Stimulated activated CD4-positive, alpha-beta T cell treated with anti-CD3 and anti-CD28 coated beads, Interleukin-1b, Interleukin-23, amount 100 ng/mL, for 24 hours (primary cell): ENCODE measurements at regions not wholly inside any gene's neighbourhood (a gene's known extent, or its start where the extent isn't known, plus 50 kb on each side); places are given as distances from the start of the nearest gene placed in this dataset.

Source experiments
- DNase-seq, 4 experiments: peaks; one replicate each; pipeline ENCODE4 v3.0.0-alpha.2; 2020; ENCODE audit warnings: low read depth in 4 of 4, low spot score in 1 of 4

GRCh38 chr17:77664097-77664729 is 294.3 kb upstream of the TNRC6C start:
- DNase-seq, result no peak

- DNase-seq, result no peak
Observed at GRCh38 chr17:77665833-77666232, 292.7 kb upstream of the TNRC6C start.

GRCh38 chr17:77666462-77666861 is 292.0 kb upstream of the TNRC6C start:
- DNase-seq, result no peak

GRCh38 chr17:77666881-77667395 is 291.6 kb upstream of the TNRC6C start:
- peak in 2 of 4 experiments; percentile 20 to 22 for DNase-seq

GRCh38 chr17:77667478-77667877 is 291.0 kb upstream of the TNRC6C start:
- DNase-seq, result no peak

GRCh38 chr17:77668518-77668917 is 290.0 kb upstream of the TNRC6C start:
- DNase-seq, result no peak

- no peak for DNase-seq
Observed at GRCh38 chr17:77670173-77670572, 288.3 kb upstream of the TNRC6C start.

- DNase-seq, result no peak
Observed at GRCh38 chr17:77674358-77674757, 284.1 kb upstream of the TNRC6C start.

GRCh38 chr17:77675411-77675810 is 283.1 kb upstream of the TNRC6C start:
- DNase-seq, result no peak

GRCh38 chr17:77675816-77676215 is 282.7 kb upstream of the TNRC6C start:
- no peak for DNase-seq

- DNase-seq, result no peak
Observed at GRCh38 chr17:77676237-77676661, 282.3 kb upstream of the TNRC6C start.

- no peak for DNase-seq
Observed at GRCh38 chr17:77677211-77677610, 281.3 kb upstream of the TNRC6C start.

- DNase-seq, result no peak
Observed at GRCh38 chr17:77677630-77678029, 280.9 kb upstream of the TNRC6C start.

GRCh38 chr17:77679589-77679988 is 278.9 kb upstream of the TNRC6C start:
- no peak for DNase-seq

- DNase-seq, result no peak
Observed at GRCh38 chr17:77681861-77682260, 276.6 kb upstream of the TNRC6C start.

GRCh38 chr17:77684803-77685798 is 273.4 kb upstream of the TNRC6C start:
- no peak for DNase-seq

GRCh38 chr17:77685881-77686486 is 272.5 kb upstream of the TNRC6C start:
- no peak for DNase-seq

GRCh38 chr17:77686903-77687302 is 271.6 kb upstream of the TNRC6C start:
- no peak for DNase-seq

GRCh38 chr17:77687417-77687816 is 271.1 kb upstream of the TNRC6C start:
- DNase-seq, result no peak

GRCh38 chr17:77687921-77688320 is 270.6 kb upstream of the TNRC6C start:
- DNase-seq, result no peak

- no peak for DNase-seq
Observed at GRCh38 chr17:77688369-77688768, 270.1 kb upstream of the TNRC6C start.
